Progenitor cell of endocrine pancreas (in vitro differentiated cells): ENCODE measurements at regions not wholly inside any gene's neighbourhood (a gene's known extent, or its start where the extent isn't known, plus 50 kb on each side); places are given as distances from the start of the nearest gene placed in this dataset.

ENCODE experiments used
- DNase-seq: peaks from one replicate; pipeline ENCODE4 v3.0.0; 2021; ENCODE audit warnings: low spot score; ENCODE audit not compliant: unreplicated experiment
- H3K27ac Mint-ChIP-seq: 2 replicates; pipeline ENCODE4 v1.8.0; 2021; ENCODE audit warnings: mild to moderate bottlenecking, moderate library complexity, mixed read lengths
- H3K27me3 Mint-ChIP-seq: 2 replicates; pipeline ENCODE4 v1.8.0; 2021; ENCODE audit warnings: mixed read lengths
- H3K36me3 Mint-ChIP-seq: 2 replicates; pipeline ENCODE4 v1.8.0; 2022; ENCODE audit warnings: mixed read lengths; ENCODE audit not compliant: insufficient read depth
- H3K4me1 Mint-ChIP-seq: 2 replicates; pipeline ENCODE4 v1.8.0; 2021; ENCODE audit warnings: low read depth, mixed read lengths
- H3K4me3 Mint-ChIP-seq: 2 replicates; pipeline ENCODE4 v1.8.0; 2021; ENCODE audit warnings: low read depth, mild to moderate bottlenecking, moderate library complexity, mixed read lengths
- H3K9me3 Mint-ChIP-seq: 2 replicates; pipeline ENCODE4 v1.8.0; 2021; ENCODE audit warnings: low read depth, mixed read lengths
- TF ChIP-seq, protein P1 (sequence below): fragments of 200-600 bp; sonication (generic); IDR thresholded peaks from one replicate; pipeline ENCODE4 v1.5.0; 2021; ENCODE audit warnings: antibody characterized with exemption, mild to moderate bottlenecking; ENCODE audit not compliant: unreplicated experiment

DNA sequence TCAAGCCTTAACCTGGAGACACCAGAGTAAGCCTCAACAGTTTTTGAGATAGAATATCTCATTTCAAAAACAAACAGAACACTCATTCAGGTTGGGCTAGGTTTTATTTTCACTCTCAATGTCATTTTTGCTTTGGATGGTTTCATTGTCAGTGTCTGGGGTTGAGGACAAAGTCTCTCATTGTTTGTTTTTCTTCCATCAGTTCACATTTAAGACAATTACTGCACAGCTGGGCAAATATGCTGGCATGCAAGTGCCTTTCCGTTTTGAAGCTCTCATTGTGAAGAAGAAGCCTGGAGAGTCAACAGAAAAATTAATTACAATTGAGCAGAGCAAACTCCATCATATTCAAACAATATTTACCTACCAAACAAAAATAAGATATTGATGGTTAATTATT is 1050.0 kb downstream of the TBL1XR1 start:
- Mint-ChIP-seq H3K27me3 (no peaks in the 10 kb centered on the region), H3K9me3 (peaks cover 12% of the 10 kb centered on the region), H3K4me1 (peaks cover 14% of the 10 kb centered on the region), H3K36me3 (no peaks in the 10 kb centered on the region), H3K4me3 (no peak overlapping the region), H3K27ac (peak overlapping the region; percentile 56)
- TF ChIP-seq, protein P1, sequence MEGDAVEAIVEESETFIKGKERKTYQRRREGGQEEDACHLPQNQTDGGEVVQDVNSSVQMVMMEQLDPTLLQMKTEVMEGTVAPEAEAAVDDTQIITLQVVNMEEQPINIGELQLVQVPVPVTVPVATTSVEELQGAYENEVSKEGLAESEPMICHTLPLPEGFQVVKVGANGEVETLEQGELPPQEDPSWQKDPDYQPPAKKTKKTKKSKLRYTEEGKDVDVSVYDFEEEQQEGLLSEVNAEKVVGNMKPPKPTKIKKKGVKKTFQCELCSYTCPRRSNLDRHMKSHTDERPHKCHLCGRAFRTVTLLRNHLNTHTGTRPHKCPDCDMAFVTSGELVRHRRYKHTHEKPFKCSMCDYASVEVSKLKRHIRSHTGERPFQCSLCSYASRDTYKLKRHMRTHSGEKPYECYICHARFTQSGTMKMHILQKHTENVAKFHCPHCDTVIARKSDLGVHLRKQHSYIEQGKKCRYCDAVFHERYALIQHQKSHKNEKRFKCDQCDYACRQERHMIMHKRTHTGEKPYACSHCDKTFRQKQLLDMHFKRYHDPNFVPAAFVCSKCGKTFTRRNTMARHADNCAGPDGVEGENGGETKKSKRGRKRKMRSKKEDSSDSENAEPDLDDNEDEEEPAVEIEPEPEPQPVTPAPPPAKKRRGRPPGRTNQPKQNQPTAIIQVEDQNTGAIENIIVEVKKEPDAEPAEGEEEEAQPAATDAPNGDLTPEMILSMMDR = no peak
- DNase-seq = no peak

DNA sequence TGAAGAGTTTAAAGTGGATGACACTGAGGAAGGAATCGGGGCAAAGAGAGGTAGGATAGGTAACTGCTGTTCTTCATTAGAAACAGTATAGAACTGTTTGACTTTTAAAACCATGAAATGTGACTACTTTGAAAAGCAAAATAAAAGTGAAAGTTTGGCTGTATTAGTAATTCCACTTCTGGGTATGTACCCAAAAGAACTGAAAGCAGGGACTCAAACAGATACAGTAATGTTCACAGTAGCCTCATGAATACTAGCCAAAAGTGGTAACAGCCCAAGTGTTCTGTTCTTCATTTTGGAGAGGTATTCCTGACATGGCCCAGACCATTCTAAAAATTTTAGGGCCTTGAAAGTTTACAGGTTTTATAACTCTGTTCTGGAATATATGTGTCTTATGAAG is 1055.4 kb downstream of the TBL1XR1 start:
- Mint-ChIP-seq H3K9me3 (peaks cover 18% of the 10 kb centered on the region), H3K36me3 (no peaks in the 10 kb centered on the region), H3K4me3 (no peak overlapping the region), H3K4me1 (peaks cover 5% of the 10 kb centered on the region), H3K27me3 (no peaks in the 10 kb centered on the region), H3K27ac (no peak overlapping the region)
- TF ChIP-seq, protein P1 = no peak
- DNase-seq = no peak

DNA sequence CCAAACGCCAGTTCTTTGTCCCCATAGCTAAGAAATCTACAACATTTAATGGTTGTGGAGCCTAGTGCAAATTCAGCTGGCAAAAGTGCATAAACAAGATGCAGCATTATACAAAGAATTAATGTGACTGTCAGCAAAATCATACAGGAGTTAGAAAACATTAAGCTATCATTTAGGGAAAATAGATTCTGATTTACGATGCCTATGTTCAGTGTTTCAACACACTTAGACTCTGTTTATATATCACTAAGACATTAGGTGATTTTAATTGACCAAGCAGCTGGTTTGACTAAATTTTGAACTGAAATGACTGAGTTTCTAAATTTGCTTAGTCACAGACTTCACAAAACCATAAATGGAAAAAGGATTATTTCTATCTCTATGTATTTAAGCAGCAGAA is 1076.8 kb downstream of the TBL1XR1 start:
- Mint-ChIP-seq H3K4me1 (no peaks in the 10 kb centered on the region), H3K27ac (no peak overlapping the region), H3K27me3 (no peaks in the 10 kb centered on the region), H3K9me3 (peaks cover 16% of the 10 kb centered on the region), H3K4me3 (no peak overlapping the region), H3K36me3 (no peaks in the 10 kb centered on the region)
- TF ChIP-seq, protein P1 = no peak
- no peak for DNase-seq

DNA sequence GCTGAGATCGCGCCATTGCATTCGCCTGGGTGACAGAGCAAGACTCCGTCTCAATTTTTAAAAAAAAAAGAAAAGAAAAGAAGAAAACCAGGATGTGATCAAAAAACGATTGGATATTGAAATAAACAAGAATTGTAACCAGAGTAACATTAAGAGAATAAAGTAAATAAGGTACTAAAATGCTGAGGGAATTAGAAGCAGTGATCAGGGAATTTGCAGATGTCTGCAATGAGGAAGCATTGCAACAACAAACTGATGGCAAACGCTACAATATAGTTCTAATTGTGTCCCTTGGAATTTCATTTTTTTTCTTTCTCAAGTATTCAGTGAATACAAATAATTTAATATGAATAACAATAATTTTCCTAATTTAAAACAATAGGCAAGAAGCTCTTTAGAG is 1077.5 kb downstream of the TBL1XR1 start:
- H3K27me3 Mint-ChIP-seq = no peaks in the 10 kb centered on the region
- no peak for DNase-seq
- H3K4me3 Mint-ChIP-seq = no peak overlapping the region
- no peak overlapping the region for H3K27ac Mint-ChIP-seq
- TF ChIP-seq, protein P1 = no peak
- no peaks in the 10 kb centered on the region for H3K4me1 Mint-ChIP-seq
- peaks cover 17% of the 10 kb centered on the region for H3K9me3 Mint-ChIP-seq
- no peaks in the 10 kb centered on the region for H3K36me3 Mint-ChIP-seq

DNA sequence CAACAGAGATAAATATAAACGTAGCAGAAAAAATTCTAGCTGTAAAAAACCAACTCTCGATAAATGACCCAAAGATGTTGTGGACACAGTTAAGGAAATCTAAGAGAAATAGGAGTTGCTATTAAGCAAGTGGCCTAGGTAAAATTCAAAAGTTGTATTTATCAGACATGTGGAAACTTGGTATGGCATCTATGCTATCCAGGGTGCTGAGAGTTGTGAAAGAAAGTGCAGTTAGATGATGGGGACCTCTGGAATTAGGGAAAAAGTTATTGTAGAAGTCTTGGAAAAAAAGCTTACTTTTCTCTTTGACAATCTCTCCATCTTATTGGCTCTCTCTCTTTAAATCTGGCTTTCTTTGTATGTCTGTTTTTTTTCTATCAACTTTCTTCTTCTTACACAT is 1090.9 kb downstream of the TBL1XR1 start:
- Mint-ChIP-seq H3K27ac (no peak overlapping the region), H3K9me3 (peaks cover 8% of the 10 kb centered on the region), H3K4me3 (no peak overlapping the region), H3K36me3 (no peaks in the 10 kb centered on the region), H3K4me1 (no peaks in the 10 kb centered on the region), H3K27me3 (no peaks in the 10 kb centered on the region)
- TF ChIP-seq, protein P1 = no peak
- no peak for DNase-seq
